ENCODE measurements at regions not wholly inside any gene's neighbourhood (a gene's known extent, or its start where the extent isn't known, plus 50 kb on each side); places are given as distances from the start of the nearest gene placed in this dataset.

DNA sequence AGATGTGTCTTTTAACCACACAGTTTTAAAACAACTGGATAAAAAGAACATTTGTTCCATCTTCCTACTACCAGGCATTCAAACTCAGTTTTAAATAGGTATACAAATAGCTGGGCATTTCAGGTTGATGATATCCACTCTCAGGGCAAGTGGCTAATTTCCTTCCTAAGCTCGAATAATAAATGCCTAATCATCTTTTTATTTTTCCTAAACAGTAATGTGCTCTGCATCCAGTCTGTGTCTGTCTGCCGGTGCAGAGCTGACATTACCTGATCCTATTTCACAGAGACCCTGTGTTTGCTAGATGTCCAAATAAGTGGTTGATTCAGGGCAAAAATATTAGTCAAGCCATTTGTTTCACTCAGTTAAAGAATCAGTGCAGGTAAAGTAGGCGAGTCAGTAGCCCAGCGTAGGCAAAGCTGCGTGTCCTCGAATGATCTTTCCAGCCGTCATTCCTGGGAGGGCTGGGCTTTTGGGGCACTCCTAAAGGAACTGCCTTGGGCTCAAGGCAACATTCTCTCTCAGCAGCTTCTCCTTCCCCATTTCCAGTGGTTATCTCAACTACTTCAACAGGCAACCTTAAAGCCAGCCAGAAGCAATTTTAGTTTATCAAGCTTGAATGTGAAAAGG is 74.2 kb upstream of the BMP2 start:
- no peak for DNase-seq (ENCODE audit: low read depth)

DNA sequence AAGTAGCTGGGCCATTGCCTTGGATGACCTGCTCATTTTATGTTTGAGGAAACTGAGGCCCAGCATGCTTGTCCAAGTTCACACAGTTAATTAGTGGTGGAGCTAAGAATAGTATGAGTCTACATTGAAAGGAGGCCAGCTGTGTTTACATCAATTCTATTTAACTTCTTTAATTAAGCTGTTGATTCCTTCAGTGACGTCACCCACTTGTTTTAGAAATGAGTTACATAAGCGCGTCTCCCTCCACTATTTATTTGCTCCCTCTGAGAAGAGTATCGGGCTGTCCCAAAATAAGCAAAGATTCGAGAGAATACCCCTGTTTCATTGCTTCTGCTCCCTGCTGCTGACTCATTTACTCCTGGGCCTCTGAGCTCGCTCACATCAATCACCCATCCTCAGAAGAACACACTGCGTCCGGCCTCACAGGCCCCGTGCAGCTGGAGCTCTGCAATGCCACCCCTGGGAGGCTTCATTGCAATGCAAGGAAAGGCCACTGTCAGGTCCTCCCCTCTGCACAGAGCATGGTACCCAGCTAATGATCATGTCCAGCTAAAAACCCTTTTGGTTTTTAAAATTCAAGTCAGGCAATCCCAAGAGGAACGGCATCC is 74.8 kb upstream of the BMP2 start:
- no peak for DNase-seq (ENCODE audit: low read depth)

DNA sequence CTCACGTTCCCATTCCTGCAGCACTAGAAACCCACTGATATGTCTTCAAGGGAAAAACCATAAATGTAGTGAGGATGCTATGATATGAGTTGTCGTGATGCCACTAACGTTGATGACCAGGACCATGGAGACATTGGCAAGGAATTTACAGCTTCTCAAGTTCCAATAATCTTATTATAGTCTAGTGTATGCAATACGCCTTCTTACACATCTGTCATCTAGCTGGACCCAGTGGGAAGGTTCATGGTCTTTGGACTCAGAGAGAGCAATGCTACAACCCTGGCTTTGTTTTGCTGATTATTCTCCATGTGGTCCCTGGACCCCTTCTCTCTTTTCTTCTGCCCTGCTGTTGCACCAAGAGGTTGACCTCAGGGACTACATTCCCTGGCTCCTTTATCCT is 76.0 kb upstream of the BMP2 start:
- DNase-seq (ENCODE audit: low read depth): no peak

DNA sequence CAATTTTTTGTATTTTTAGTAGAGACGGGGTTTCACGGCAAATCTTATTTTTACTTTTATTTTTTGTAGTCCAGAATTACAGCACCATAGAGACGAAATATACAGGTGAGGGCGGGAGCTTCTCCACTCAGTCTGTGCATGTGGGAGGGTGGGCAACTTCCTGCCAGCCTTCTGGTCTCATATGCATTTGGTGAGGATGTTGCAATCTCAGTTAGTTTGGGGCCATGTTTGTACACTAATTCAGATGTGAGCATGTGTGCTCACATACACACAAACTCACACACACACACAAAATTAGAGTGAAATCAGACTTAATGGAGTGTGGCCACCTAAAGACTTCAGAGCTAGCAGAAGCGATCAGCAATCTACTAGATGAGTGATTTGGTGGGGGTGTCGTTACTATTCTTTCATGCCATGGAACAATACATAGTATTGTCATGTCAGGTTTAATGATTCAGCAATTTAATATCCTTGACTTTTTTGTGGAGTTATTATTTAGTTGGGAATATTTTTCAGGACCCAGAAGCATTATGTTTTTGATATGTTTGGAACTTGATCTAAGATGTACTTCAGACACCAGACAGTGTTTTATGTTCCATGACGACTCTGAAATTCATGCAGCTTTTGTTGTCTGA is 78.0 kb upstream of the BMP2 start:
- DNase-seq (ENCODE audit: low read depth): no peak

DNA sequence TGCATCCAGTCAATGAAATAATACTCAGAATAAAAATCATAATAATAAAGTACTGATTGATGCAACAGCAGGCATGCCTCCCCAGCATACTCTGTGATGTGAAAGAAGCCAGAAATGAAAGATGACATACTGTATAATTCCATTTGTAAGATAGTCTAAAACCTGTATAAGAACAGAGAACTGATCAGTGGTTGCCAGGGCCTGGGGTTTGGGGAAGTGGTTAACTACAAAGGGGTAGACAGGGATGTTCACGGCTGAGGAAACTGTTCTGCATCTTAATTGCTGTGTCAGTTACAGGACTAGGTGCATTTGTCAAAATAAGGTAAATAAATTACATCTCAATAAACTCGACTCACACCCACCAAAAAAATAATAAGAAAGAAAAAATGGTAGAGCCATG is 81.3 kb upstream of the BMP2 start:
- no peak for DNase-seq (ENCODE audit: low read depth)

DNA sequence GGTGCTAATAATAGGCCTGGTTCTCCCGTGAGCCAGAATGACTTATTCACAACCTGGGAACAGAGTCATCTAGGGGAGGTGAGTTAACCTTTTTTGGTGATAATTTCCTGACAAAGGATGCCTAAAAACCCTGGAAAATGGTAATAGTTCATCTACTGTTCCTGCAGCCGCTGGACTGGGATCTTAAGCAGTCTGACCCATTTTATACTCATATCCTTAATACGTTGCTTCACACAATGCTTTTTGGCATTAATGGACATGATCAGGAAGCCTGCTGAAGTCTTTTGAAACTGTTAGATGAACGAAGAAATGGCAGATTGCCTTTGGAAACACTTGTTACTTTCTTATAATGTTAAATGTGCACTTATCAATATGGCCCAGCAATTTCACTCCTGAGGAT is 81.9 kb upstream of the BMP2 start:
- DNase-seq (ENCODE audit: low read depth): no peak

DNA sequence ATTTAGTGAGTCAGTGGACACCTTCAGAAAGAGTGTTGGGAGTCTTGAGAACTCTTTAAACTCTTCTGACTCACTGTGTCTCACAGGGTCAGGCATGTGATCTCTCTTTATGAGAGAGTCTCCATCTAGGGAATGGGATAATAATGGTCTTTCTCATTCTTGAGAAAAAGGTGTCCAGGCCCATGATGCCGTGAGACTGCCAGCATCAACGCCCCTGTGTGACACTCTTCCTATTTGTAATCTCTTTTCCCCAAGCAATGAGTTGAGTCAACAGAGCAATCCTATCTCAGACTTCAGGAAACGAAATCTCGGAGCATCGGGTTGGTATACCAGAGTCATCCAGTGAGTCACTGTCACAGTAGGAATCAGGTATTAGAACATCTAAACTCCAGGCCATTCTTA is 82.3 kb upstream of the BMP2 start:
- no peak for DNase-seq (ENCODE audit: low read depth)

DNA sequence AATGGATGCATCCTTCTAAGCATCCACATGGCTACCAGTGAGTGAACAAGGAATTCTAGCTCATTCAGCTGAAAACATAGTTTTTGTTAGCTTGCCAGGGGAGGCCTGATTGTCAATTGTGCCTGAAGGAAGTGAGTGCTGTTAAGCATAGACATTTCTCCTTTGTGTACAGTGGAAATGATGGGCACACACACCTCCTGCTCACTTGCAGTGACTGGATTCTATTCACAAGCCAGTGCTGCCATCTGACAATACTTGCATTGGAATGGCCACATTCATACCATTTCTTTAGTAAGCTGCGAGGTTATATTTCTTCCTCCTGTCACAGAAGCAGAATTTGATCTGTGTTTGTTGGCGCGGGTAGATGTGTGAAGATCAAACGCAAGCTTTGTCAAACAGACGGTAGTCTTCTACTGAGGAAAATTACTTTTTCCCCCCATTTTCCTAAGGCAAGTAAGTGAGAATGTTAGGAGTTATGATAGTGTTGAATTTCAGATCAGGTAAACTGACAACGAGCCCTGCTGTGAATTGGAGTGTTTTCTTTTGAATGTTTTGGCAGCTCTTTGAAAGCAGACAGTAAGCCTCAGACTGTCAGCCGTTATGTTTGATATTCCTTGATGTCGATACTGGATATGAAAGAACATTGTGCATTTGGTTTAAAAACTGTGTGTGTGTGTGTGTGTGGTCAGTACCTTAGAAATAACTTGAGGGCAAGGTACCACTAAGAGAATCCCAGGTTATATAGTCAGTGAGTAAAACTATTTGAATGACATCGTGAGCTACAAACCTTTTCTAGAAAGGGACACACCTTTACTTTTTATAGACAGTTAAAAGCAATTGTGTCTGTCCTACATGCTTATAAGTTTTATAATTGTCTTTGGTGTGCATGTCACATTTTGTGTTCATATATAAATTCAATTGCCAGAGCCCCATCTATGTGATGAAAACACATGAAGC is 84.2 kb upstream of the BMP2 start:
- DNase-seq (ENCODE audit: low read depth): no peak

DNA sequence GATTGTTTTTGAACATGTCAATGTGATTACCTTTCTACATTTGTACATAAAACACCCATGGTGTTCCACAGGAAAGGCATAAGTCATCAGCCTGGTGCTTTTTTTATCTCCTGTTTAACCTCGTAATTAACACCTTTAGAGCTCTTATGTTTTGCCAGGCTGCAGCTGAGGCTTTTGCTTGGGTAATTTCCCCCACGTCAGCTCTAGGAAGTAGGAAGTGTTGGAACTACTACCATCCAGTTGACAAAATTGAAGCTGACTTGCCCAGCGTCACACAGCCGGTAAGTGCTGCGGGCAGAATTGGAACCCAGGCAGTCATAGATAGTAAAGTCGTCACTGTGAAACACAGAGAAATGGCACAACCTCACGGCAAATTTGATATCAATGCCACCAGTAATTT is 86.6 kb upstream of the BMP2 start:
- no peak for DNase-seq (ENCODE audit: low read depth)

DNA sequence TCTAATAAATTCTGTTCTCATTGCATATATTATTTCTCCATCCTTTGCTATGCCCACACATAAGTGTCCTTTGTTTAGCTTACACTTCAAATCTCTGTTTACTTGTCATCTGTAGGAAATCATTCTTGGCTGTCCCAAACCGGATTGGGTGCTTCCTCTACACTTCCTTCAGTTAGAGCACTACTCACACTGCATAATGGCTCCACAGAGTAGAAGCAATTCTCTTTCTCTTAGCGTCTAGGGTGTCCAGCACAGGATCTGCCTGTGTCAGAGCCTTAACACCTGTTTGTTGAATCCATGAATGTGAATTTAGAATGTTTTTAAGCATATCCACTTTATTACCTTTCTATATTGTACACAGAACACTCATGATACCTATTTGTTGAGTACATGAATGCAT is 87.0 kb upstream of the BMP2 start:
- DNase-seq (ENCODE audit: low read depth): no peak

DNA sequence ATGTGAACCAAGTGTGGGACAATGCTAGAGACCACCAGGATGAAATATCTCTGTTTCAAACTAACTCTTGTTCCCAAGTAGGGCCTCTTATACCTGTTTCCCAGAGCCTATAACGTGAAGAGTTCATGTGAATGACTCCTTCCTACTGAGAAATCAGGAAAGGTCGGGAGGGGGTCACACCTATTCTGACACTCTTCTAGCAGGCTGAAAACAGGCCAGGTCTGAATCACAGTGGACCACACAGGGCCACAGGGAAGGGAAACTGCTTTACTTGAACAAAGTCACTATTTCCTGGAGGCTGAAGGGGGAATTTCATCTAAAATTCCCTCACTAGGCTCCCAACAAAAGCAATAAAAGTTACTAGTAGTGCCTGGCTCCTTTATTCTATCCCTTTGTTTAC is 88.4 kb upstream of the BMP2 start:
- DNase-seq (ENCODE audit: low read depth): no peak

DNA sequence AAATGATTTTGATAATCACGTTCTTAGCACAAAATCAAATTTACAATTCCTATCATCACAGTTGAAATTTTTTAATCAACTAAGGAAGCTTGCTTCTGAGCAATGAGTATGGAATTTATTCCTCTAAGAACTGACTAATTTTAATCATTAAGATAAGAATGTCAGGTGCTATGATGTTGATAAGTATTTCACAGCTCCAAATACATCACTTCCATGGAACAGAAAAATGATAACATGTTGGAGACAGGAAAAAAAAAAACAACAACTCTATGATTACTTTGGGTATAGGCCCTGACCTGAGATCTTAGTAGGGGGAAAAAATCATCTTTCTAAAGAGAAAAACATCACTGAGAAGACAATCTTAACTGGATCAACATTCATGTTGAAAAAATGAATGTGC is 89.4 kb upstream of the BMP2 start:
- DNase-seq (ENCODE audit: low read depth): no peak

DNA sequence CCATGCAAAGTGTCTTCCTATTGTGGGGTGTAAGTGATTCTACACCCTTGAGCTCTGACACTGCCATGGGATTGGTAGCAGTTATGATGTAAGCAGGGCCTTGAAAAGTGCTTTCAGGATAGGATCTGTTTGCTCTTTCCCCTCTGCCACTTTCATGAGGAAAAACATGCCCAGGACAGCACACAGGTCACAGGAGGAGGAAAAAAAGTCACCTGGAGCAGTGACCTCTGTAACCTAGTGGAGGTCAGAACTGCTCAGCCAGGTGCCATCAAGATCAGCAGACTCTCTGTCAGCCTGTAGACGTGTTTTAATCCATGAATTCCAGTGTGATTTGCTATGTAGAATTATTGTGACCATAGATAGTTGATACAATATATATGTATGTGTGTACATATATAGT is 92.7 kb upstream of the BMP2 start:
- DNase-seq (ENCODE audit: low read depth): no peak

DNA sequence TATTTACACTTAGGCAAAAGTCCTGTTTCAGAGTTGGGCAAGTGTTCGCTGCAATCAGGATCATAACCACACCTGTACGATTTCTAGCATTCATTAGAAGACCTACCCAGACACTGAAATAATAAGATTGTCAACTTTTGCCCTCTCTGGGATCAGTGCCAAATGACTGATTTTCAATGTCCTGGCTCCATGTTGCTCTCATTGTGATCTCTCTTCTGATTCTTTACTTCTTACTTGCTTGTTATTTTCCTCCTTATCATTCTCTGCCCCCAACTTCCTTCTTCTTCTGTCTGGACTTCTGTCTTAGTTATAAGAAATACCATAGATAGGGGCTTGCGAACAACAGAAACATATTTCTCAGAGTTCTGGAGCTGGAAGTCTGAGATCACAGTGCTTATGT is 94.4 kb upstream of the BMP2 start:
- DNase-seq (ENCODE audit: low read depth): no peak

DNA sequence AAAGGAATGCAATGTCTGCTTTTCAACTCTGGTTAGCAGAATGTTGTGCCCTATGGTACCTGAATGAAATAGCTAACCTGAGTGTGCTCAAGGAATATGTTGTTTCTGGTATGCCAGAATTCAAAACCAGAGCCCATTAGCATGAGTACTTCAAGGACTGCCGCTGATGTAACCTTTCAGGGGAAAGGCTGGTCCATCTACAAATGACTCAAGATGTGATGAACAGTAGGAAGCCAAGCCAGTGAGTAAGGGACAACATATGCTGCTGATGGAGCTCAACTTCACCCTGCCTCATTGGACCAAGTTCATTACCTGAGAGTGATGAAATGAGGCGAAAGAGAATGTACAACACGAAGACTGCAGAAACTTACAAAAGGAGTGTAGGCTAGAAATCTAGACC is 95.7 kb upstream of the BMP2 start:
- no peak for DNase-seq (ENCODE audit: low read depth)

DNA sequence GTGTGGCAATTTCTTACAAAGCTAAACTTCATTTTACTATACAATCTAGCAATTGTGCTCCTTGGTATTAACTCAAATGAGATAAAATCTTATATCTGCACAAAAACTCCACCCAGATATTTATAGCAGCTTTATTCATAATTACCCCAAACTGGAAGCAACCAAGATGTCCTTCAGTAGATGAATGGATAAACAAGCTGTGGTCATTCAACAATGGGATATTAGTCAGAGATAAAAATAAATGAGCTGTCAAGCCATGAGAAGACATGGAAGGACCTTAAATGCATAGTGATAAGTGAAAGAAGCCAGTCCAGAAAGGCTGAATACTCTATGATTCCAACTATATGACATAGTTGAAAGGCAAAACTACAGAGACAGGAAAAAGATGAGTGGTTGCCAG is 98.9 kb upstream of the BMP2 start:
- no peak for DNase-seq (ENCODE audit: low read depth)

DNA sequence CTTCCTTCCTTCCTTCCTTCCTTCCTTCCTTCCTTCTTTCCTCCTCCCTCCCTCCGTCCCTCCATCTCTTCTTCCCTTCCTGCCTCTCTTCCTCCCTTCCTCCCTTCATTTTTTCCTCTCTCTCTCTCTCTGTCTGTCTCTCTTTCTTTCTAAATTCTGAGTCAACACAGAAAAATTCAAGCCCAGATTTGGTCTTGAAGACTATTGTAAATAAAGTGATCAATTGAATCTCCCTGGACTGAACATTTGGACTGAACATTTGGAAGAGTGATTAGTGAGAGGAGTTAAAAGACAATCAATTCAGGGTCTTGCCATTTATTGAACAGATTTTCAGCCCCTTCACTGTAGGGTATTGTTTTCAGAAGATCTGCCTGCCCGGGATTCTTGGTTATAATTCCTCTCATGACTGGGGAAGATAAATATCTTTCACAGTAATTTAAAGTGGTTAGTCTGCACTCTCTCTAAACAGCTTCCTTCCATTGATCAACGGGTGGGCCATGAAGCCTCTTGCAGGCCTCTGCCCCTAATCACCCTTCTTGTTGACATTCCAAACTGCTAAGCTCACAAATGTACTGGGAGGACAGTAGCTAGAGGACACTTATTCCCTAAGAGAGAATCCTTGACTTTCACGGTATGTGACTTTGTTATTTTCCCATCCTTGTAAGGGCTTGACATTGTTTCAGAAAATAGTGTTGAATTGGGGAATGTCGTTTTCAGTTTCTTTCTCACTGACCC is 101.7 kb upstream of the BMP2 start:
- DNase-seq (ENCODE audit: low read depth): no peak

DNA sequence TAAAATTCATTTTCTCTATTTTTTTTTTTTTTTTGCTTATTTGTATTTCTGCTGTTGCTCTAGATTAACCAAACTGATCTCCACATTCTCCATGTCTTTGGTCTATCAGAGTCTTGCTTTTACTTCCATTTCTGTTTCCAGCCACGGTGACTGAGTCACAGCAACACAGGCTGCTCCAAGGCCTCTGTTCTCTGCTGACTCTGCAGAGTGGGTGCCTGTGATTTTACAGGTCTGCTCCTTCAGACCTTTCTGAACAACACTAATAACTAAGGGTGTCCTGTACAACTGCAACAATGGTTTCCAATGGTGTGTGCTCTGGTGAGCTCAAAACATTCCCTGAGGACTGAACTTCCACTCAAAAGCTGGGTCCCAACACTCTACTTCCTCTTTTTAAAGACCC is 102.3 kb upstream of the BMP2 start:
- DNase-seq (ENCODE audit: low read depth): no peak

DNA sequence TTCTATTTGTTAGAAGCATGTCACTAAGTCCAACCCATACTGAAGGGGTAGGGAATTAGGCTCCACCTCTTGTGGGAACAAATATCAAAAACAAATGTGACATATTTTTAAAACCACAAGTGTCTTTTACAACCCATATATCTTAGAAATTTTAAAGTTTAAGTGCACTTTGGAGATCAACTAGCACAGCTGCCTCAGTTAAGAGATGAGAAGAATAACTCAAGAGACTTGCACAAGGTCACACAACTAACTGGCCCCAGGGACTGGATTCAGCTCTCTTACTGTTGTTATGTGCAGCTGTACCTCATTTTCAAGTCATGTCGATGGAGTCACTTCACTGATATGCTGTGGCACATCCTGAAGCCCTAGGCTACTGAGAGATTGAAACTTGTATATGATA is 102.9 kb upstream of the BMP2 start:
- DNase-seq (ENCODE audit: low read depth): no peak

DNA sequence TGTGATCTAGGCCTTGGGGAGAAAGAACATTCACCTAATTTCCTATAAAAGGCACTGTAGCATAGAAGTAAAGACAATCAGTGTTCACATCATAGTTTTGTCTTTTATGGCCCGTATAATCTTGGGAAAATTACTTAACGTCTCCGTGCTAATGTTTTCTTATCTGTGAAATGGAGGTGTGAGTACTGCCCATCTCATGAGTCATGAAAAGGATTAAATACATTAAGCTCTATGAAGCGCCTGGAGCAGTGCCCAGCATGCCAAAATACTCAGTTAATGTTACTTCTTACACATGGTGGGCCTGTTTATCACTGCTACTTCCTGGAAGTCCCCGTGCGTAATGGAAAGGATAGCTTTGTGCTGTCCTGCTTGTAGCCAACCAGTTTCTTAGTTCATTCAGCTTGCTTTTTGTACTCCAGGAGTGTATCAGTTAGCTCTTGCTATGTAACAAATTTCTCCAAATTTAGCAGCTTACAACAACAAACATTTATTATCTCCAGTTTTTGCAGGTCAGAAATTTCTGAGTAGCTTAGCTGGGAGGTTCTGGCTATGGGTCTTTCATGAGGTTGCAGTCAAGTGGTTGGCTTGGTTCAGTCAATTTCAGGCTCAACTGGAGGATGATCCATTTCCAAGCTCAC is 103.6 kb upstream of the BMP2 start:
- DNase-seq (ENCODE audit: low read depth): no peak

DNA sequence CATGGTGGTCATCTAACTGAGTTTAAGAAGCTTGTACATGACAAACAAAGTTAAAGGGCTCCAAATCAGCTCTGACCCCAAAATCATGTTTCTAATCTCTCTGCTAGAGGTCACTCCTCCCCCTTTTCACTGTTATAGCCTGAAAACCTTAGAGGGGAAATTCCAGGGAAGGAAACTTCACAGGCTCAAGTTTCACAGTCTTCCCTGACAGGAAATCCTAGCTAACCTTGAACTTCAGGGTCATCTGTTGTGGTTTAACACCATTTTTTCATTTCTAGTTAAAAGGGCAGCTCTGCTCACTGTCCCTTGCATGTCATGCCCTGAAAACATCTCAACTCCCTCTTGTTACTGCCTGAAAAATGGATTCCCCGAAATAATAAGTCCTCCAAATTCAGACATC is 104.4 kb upstream of the BMP2 start:
- no peak for DNase-seq (ENCODE audit: low read depth)

DNA sequence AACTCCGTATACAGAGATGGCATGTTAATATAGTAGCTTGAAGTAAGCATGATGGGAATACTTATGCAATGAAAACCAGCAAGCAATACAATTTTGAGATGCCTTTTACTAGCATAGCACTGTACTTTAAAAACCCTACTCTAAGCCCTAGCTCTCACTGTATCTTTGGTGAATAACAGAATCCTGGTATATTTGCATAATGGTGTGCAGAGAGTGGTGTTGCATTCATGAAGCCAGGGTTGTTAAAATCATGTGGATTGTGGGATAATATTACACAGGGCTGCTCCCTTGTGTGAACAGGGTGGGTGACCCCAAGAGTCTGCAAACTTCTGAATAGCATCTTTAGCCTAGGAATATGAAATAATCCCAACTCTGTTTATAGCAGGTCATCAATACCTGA is 105.2 kb upstream of the BMP2 start:
- no peak for DNase-seq (ENCODE audit: low read depth)
